ENCODE measurements at regions not wholly inside any gene's neighbourhood (a gene's known extent, or its start where the extent isn't known, plus 50 kb on each side); places are given as distances from the start of the nearest gene placed in this dataset.

- TF ChIP-seq POLR2A (IDR thresholded peaks at IDR 0.05; ENCODE audit: low read depth, low read length) (no peak), CTCF (conservative IDR thresholded peaks at IDR 0.05; ENCODE audit: low read depth, low read length) (no peak), RAD21 (IDR thresholded peaks at IDR 0.05; ENCODE audit: low read length) (no peak), BHLHE40 (IDR thresholded peaks at IDR 0.05; ENCODE audit: low read depth, low read length) (no peak), RCOR1 (IDR thresholded peaks at IDR 0.05; ENCODE audit: insufficient replicate concordance, low read length) (peak; percentile 18), MXI1 (IDR thresholded peaks at IDR 0.05; ENCODE audit: borderline replicate concordance, low read depth, low read length) (no peak), MAFK (IDR thresholded peaks at IDR 0.05; ENCODE audit: low read depth, low read length) (peak; percentile 27; the same call in 1 of the 2 replicates), USF2 (IDR thresholded peaks at IDR 0.05; ENCODE audit: low read depth, low read length) (no peak), SMC3 (IDR thresholded peaks at IDR 0.05; ENCODE audit: low read depth, low read length) (peak; percentile 24; the same call in 1 of the 2 replicates), FOS (IDR thresholded peaks at IDR 0.05; ENCODE audit: low read depth, low read length) (0 out of 2 replicates have a peak, but pooled peaks have one; percentile 5), CHD1 (IDR thresholded peaks at IDR 0.05; ENCODE audit: low read depth, low read length) (no peak), CEBPB (IDR thresholded peaks at IDR 0.05; ENCODE audit: low read depth, low read length) (peak; percentile 53; the same call in 1 of the 2 replicates), RFX5 (IDR thresholded peaks at IDR 0.05; ENCODE audit: low read depth, low read length) (no peak)
These were observed 132.4 kb upstream of the LPP start for GRCh38 chr3:188021502-188022040.

Data from IMR-90 (cell line).